Activated CD4-positive, alpha-beta T cell treated with anti-CD3 and anti-CD28 coated beads, Interleukin-2, amount 10 ng/mL, durations not matched to agents 24 days and 14 days (primary cell): ENCODE measurements at regions not wholly inside any gene's neighbourhood (a gene's known extent, or its start where the extent isn't known, plus 50 kb on each side); places are given as distances from the start of the nearest gene placed in this dataset.

Experiments used
- DNase-seq: peaks from one replicate; pipeline ENCODE4 v3.0.0; 2022
- H3K27ac Mint-ChIP-seq: one replicate; pipeline ENCODE4 v1.8.0; 2022; ENCODE audit warnings: mild to moderate bottlenecking, mixed read lengths
- H3K27me3 Mint-ChIP-seq: one replicate; pipeline ENCODE4 v1.8.0; 2022; ENCODE audit warnings: mixed read lengths
- H3K36me3 Mint-ChIP-seq: one replicate; pipeline ENCODE4 v1.8.0; 2022; ENCODE audit warnings: low read depth, mild to moderate bottlenecking, mixed read lengths
- H3K4me1 Mint-ChIP-seq: one replicate; pipeline ENCODE4 v1.8.0; 2021; ENCODE audit warnings: mixed read lengths
- H3K4me3 Mint-ChIP-seq: one replicate; pipeline ENCODE4 v1.8.0; 2022; ENCODE audit warnings: mild to moderate bottlenecking, moderate library complexity, mixed read lengths
- H3K9me3 Mint-ChIP-seq: one replicate; pipeline ENCODE4 v1.8.0; 2021; ENCODE audit warnings: mixed read lengths
- intact Hi-C: fragments of 100-400 bp; cut with micrococcal nuclease; formaldehyde crosslinking; loops from one replicate; pipeline ENCODE4 v1.15.1; 2023

DNA sequence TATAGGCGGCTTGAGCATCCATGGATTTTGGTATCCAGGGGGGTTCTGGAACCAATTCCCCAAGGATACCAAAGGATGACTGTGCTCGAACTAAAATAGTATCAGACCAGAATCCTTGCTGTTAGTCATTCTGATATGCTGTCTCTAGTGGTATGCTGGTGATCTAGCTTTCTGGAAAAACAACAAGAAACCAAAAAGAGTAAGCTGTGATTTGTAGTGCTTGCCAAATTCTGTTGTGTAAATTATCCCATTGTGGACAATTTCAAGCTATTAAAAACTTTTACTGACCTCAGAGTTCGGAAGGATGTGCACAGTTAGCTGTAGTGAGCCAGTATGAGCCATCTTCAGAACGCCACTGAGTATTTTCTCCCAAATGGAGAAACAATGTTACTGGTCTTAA is 99.0 kb upstream of the FBN2 start:
- Mint-ChIP-seq H3K27ac (no peak overlapping the region), H3K27me3 (no peaks in the 10 kb centered on the region), H3K9me3 (no peaks in the 10 kb centered on the region), H3K36me3 (no peaks in the 10 kb centered on the region), H3K4me3 (no peak overlapping the region), H3K4me1 (no peaks in the 10 kb centered on the region)
- intact Hi-C loops = no loop called here
- no peak for DNase-seq

DNA sequence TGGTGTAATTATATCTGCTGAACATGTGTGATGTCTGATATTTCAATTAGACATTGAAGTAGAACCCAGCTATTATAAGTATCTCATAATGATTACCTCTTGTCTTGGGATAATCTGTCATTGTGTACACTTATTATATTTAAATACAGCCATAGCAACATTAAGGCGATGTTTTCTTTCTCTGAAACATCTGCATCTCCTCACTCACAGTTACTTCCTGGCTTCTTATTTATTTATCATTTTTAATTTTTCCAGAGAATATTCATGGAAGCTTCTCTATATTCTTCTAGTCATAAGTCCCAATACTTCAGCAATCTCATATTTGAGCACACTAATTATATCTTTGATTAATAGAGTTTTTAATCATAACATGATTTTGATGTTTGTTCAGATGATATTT is 103.8 kb upstream of the FBN2 start:
- Mint-ChIP-seq H3K36me3 (no peaks in the 10 kb centered on the region), H3K4me3 (no peak overlapping the region), H3K27me3 (no peaks in the 10 kb centered on the region), H3K9me3 (no peaks in the 10 kb centered on the region), H3K4me1 (no peaks in the 10 kb centered on the region), H3K27ac (no peak overlapping the region)
- DNase-seq = no peak
- intact Hi-C loops = no loop called here

DNA sequence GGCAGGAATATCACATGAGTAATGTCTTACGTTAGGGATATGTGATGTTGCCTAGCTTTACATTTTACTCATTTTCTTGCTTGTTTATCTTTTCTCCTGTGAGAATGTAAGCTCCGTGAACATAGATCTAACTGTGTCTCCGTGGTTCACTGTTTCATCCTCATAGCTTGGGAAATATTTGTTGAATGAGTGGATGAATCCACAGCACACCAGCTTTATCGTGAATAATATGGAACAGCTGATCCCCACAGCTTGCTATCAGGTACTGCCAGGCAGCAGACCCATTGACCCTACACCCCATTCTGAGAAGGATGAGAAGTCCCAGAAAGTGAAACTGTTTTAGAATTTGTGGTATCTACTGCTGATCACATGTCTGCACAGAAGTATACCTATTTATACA is 106.8 kb upstream of the FBN2 start:
- Mint-ChIP-seq H3K4me3 (no peak overlapping the region), H3K9me3 (no peaks in the 10 kb centered on the region), H3K27me3 (no peaks in the 10 kb centered on the region), H3K4me1 (no peaks in the 10 kb centered on the region), H3K27ac (no peak overlapping the region), H3K36me3 (no peaks in the 10 kb centered on the region)
- DNase-seq = no peak
- intact Hi-C loops = no loop called here

- intact Hi-C loops = no loop called here
These were observed 107.5 kb upstream of the FBN2 start for GRCh38 chr5:128645581-128645980.

GRCh38 chr5:128646176-128646575 is 108.1 kb upstream of the FBN2 start:
- no peaks in the 10 kb centered on the region for H3K36me3 Mint-ChIP-seq
- H3K27ac Mint-ChIP-seq = no peak overlapping the region
- H3K9me3 Mint-ChIP-seq = no peaks in the 10 kb centered on the region
- no peak for DNase-seq
- H3K27me3 Mint-ChIP-seq = no peaks in the 10 kb centered on the region
- intact Hi-C loops = no loop called here
- no peaks in the 10 kb centered on the region for H3K4me1 Mint-ChIP-seq
- H3K4me3 Mint-ChIP-seq = no peak overlapping the region

More at GRCh38 chr5:128645581-128645980, 107.5 kb upstream of the FBN2 start:
- Mint-ChIP-seq H3K27ac (no peak overlapping the region), H3K36me3 (no peaks in the 10 kb centered on the region), H3K4me3 (no peak overlapping the region), H3K4me1 (no peaks in the 10 kb centered on the region), H3K27me3 (no peaks in the 10 kb centered on the region), H3K9me3 (no peaks in the 10 kb centered on the region)
- DNase-seq = no peak

- no peaks in the 10 kb centered on the region for H3K4me1 Mint-ChIP-seq
- no peaks in the 10 kb centered on the region for H3K36me3 Mint-ChIP-seq
- no peak overlapping the region for H3K4me3 Mint-ChIP-seq
These were observed 111.1 kb upstream of the FBN2 start for GRCh38 chr5:128649192-128649591.

DNA sequence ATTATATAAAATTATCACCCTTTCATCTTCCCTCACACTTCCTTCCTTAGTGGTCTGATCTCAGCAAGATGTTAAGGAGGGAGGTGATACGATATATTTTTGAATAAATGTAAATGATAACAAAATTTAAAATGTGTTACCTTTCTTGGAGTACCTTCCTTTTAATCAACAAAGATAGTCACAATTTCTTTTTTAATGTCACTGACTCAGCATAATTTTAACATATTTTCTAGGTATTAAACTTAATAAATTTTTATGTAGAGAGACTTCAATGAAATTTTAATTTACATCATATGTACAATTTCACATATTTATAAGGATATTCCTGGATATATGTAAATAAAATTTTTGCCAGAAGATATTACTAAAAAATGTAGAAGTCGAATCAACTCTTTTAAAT is 125.0 kb upstream of the FBN2 start:
- intact Hi-C loops = no loop called here
- Mint-ChIP-seq H3K4me1 (no peaks in the 10 kb centered on the region), H3K4me3 (no peak overlapping the region), H3K9me3 (no peaks in the 10 kb centered on the region), H3K27me3 (no peaks in the 10 kb centered on the region), H3K36me3 (no peaks in the 10 kb centered on the region), H3K27ac (no peak overlapping the region)
- DNase-seq = no peak

More at GRCh38 chr5:128649192-128649591, 111.1 kb upstream of the FBN2 start:
- no peaks in the 10 kb centered on the region for H3K9me3 Mint-ChIP-seq
- H3K27ac Mint-ChIP-seq = no peak overlapping the region
- DNase-seq = no peak
- intact Hi-C loops = no loop called here
- H3K27me3 Mint-ChIP-seq = no peaks in the 10 kb centered on the region

DNA sequence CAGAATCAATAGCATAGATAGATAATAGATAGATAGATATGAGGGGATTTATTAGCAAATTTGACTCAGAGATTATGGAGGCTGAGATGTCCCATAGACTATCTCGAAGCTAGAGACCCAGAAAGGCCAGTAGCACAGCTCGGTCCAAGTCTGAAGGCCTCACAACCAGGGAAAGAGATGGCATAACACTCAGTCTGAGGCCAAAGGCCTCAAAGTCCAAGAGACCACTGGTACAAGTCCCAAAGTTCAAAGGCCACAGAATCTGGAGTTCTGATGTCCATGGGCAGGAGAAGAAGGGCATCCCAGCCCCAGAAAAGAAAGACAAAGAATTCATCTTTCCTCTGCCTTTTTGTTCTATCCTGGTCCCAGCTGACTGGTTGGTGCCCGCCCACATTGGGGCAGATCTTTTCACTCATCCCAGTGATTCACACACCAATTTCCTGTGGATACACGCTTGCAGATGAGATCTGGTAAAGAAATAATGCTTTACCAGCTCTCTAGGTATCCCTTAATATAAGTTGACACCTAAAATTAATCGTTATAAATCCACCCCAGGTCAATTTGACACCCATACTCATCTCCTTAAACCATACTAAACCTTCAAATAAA is 127.8 kb upstream of the FBN2 start:
- Mint-ChIP-seq H3K4me1 (no peaks in the 10 kb centered on the region), H3K27ac (no peak overlapping the region), H3K9me3 (peaks cover 3% of the 10 kb centered on the region), H3K4me3 (no peak overlapping the region), H3K36me3 (no peaks in the 10 kb centered on the region), H3K27me3 (no peaks in the 10 kb centered on the region)
- intact Hi-C loops = no loop called here
- DNase-seq = no peak

- DNase-seq = no peak
- intact Hi-C loops = no loop called here
- Mint-ChIP-seq H3K27ac (no peak overlapping the region), H3K36me3 (no peaks in the 10 kb centered on the region), H3K9me3 (peaks cover 3% of the 10 kb centered on the region), H3K4me3 (no peak overlapping the region), H3K4me1 (no peaks in the 10 kb centered on the region), H3K27me3 (no peaks in the 10 kb centered on the region)
These were observed 129.1 kb upstream of the FBN2 start for GRCh38 chr5:128667152-128667551.

- DNase-seq = no peak
- H3K4me3 Mint-ChIP-seq = no peak overlapping the region
- intact Hi-C loops = no loop called here
- no peak overlapping the region for H3K27ac Mint-ChIP-seq
- no peaks in the 10 kb centered on the region for H3K36me3 Mint-ChIP-seq
- H3K9me3 Mint-ChIP-seq = peaks cover 3% of the 10 kb centered on the region
- no peaks in the 10 kb centered on the region for H3K27me3 Mint-ChIP-seq
- no peaks in the 10 kb centered on the region for H3K4me1 Mint-ChIP-seq
These were observed 129.7 kb upstream of the FBN2 start for GRCh38 chr5:128667751-128668150.

- no peak overlapping the region for H3K4me3 Mint-ChIP-seq
- no peak for DNase-seq
- no peaks in the 10 kb centered on the region for H3K36me3 Mint-ChIP-seq
- no peaks in the 10 kb centered on the region for H3K4me1 Mint-ChIP-seq
- no peak overlapping the region for H3K27ac Mint-ChIP-seq
- H3K27me3 Mint-ChIP-seq = no peaks in the 10 kb centered on the region
- intact Hi-C loops = no loop called here
- H3K9me3 Mint-ChIP-seq = peaks cover 3% of the 10 kb centered on the region
These were observed 130.9 kb upstream of the FBN2 start for GRCh38 chr5:128668921-128669320.

DNA sequence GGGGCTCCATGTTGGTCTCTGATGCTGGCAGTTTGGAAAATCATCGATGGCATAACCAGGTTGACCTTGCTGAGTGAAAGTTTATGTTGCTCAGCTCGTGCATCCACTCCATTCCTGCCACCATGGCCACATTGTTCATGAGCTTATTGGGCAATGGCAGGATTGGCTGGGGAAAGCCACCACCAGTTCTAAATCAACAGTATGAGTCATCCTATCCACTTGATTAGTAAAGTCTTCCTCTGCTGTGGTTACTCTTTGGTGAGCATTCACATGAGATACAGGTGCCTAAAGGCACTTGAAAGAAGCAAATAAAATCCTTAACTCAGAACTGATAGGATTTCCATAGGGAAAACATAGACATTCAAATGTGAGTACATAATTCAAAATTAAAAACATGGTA is 131.8 kb upstream of the FBN2 start:
- Mint-ChIP-seq H3K27ac (no peak overlapping the region), H3K36me3 (no peaks in the 10 kb centered on the region), H3K9me3 (peaks cover 3% of the 10 kb centered on the region), H3K27me3 (no peaks in the 10 kb centered on the region), H3K4me3 (no peak overlapping the region), H3K4me1 (no peaks in the 10 kb centered on the region)
- no peak for DNase-seq
- intact Hi-C loops = loop anchor here (5.0 kb wide), 2 partner anchors 923 to 1108 kb away; no protein-coding TSS in a partner anchor

- intact Hi-C loops = loop anchor here (5.0 kb wide), 2 partner anchors 925 to 1110 kb away; no protein-coding TSS in a partner anchor
- no peaks in the 10 kb centered on the region for H3K27me3 Mint-ChIP-seq
These were observed 133.9 kb upstream of the FBN2 start for GRCh38 chr5:128671943-128672342.

DNA sequence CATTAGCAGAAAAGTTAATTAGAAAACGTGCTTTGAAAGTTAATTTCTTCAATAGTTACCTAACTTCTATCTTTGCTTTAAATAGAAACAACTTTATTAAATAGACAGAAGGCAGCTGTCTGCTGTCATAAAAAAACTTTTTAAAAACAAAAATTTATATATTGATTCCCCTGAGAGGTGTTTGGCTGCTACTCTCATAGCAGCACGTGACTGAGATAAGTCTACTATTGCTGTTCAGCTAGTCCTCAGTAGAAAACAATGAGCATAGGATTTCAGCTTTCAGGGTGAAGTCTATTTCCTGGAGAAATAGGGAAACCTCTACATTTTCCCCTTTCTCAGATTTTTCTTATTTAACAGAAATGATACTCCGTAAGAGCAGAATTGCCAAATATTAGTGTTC is 135.0 kb upstream of the FBN2 start:
- no peak overlapping the region for H3K4me3 Mint-ChIP-seq
- no peak for DNase-seq
- no peak overlapping the region for H3K27ac Mint-ChIP-seq
- H3K9me3 Mint-ChIP-seq = peaks cover 3% of the 10 kb centered on the region
- intact Hi-C loops = loop anchor here (5.0 kb wide), 2 partner anchors 926 to 1111 kb away; no protein-coding TSS in a partner anchor
- H3K27me3 Mint-ChIP-seq = no peaks in the 10 kb centered on the region
- H3K4me1 Mint-ChIP-seq = no peaks in the 10 kb centered on the region
- H3K36me3 Mint-ChIP-seq = no peaks in the 10 kb centered on the region

More at GRCh38 chr5:128671943-128672342, 133.9 kb upstream of the FBN2 start:
- Mint-ChIP-seq H3K27ac (no peak overlapping the region), H3K4me1 (no peaks in the 10 kb centered on the region), H3K4me3 (no peak overlapping the region), H3K36me3 (no peaks in the 10 kb centered on the region), H3K9me3 (peaks cover 3% of the 10 kb centered on the region)
- no peak for DNase-seq

DNA sequence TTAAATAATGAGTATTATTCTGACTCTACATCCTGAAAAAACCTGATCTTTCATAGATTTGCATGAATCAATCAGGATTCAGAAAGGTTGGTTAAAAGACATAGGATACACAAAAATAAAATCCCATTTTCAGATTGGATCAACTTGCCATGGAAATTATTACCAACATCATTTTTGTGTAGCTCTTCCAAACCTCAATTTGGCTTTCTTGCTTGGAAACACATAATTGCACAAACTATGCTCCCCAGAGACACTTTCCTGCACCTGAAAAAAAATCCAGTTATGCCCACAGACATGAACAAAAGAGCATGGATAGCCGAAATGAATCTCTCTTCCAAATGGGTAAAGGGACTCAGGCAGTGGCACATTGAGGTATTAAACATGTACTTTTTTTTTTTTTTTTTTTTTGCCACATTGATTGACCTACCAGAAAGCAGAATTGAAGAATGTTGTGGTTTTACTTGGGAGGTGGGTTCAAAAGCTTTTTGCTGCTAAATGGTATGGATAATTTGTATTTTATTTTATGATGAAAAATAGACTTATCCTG is 135.4 kb upstream of the FBN2 start:
- Mint-ChIP-seq H3K36me3 (no peaks in the 10 kb centered on the region), H3K4me1 (no peaks in the 10 kb centered on the region), H3K27ac (no peak overlapping the region), H3K9me3 (peaks cover 3% of the 10 kb centered on the region), H3K4me3 (no peak overlapping the region), H3K27me3 (no peaks in the 10 kb centered on the region)
- intact Hi-C loops = loop anchor here (5.0 kb wide), 2 partner anchors 926 to 1111 kb away; no protein-coding TSS in a partner anchor
- no peak for DNase-seq
